Suprapubic skin (tissue), 4 donors: ENCODE measurements at regions not wholly inside any gene's neighbourhood (a gene's known extent, or its start where the extent isn't known, plus 50 kb on each side); places are given as distances from the start of the nearest gene placed in this dataset.

Source experiments
- DNase-seq, 2 donors: peaks; one replicate each; pipeline ENCODE4 v3.0.0-alpha.2; 2019; ENCODE audit warnings: low spot score in 2 of 2
- H3K27ac ChIP-seq: fragments of 200-600 bp; sonication (generic); one replicate; pipeline ENCODE4 v1.5.1; 2019
- H3K27me3 ChIP-seq: fragments of 200-600 bp; sonication (generic); one replicate; pipeline ENCODE4 v1.5.1; 2019
- H3K36me3 ChIP-seq: fragments of 200-600 bp; sonication (generic); one replicate; pipeline ENCODE4 v1.5.1; 2019
- H3K4me1 ChIP-seq: fragments of 200-600 bp; sonication (generic); one replicate; pipeline ENCODE4 v1.5.1; 2019
- H3K4me3 ChIP-seq: fragments of 200-600 bp; sonication (generic); one replicate; pipeline ENCODE4 v1.5.1; 2019; ENCODE audit warnings: mild to moderate bottlenecking
- H3K9me3 ChIP-seq: fragments of 200-600 bp; sonication (generic); one replicate; pipeline ENCODE4 v1.5.1; 2019
- CTCF ChIP-seq, 2 donors: fragments of 200-600 bp in 1 of 2; fragments of 450-650 bp in 1 of 2; sonication (generic) in 1 of 2; IDR thresholded peaks; one replicate each; pipeline ENCODE4 v1.5.1; 2016 to 2019; ENCODE audit warnings: antibody characterized with exemption in 2 of 2, mild to moderate bottlenecking in 1 of 2, moderate library complexity in 1 of 2
- EP300 ChIP-seq: sonication (generic); formaldehyde crosslinking; IDR thresholded peaks from one replicate; pipeline ENCODE4 v1.6.1; 2017; ENCODE audit warnings: antibody characterized with exemption
- POLR2A ChIP-seq, 2 donors: fragments of 450-650 bp; IDR thresholded peaks; one replicate each; pipeline ENCODE4 v1.6.1; 2017; ENCODE audit warnings: antibody characterized with exemption in 2 of 2, mild to moderate bottlenecking in 2 of 2, moderate library complexity in 2 of 2
- POLR2AphosphoS5 ChIP-seq, 3 donors: sonication (generic); formaldehyde crosslinking; IDR thresholded peaks; one replicate each; pipeline ENCODE4 v1.6.1; 2017; ENCODE audit warnings: antibody characterized with exemption in 3 of 3
- WGBS: methylation state at CpG from one replicate; pipeline ENCODE4 v1.1.5; 2018; 5-methylcytosine and 5-hydroxymethylcytosine counted together

GRCh38 chr13:50671497-50671850 is 172.0 kb downstream of the DLEU7 start:
- no peaks in the 10 kb centered on the region for H3K9me3 ChIP-seq
- H3K4me3 ChIP-seq, result no peak overlapping the region
- no peaks in the 10 kb centered on the region for H3K36me3 ChIP-seq
- TF ChIP-seq POLR2AphosphoS5 (IDR thresholded peaks at IDR 0.05) (no peak), CTCF (IDR thresholded peaks at IDR 0.05) (no peak), POLR2A (IDR thresholded peaks at IDR 0.05) (no peak), EP300 (no peak)
- DNase-seq, result no peak
- WGBS, result 76% methylated on average over 3 of the region's 3 CpGs
- no peaks in the 10 kb centered on the region for H3K27me3 ChIP-seq
- peaks cover 18% of the 10 kb centered on the region for H3K4me1 ChIP-seq
- H3K27ac ChIP-seq, result peak overlapping the region; percentile 57

GRCh38 chr13:50672025-50672424 is 171.5 kb downstream of the DLEU7 start:
- no peak for DNase-seq

GRCh38 chr13:50675651-50676050 is 167.8 kb downstream of the DLEU7 start:
- peaks cover 38% of the 10 kb centered on the region for H3K4me1 ChIP-seq
- DNase-seq, result no peak

More at GRCh38 chr13:50672025-50672424, 171.5 kb downstream of the DLEU7 start:
- Histone ChIP-seq H3K4me1 (peaks cover 22% of the 10 kb centered on the region), H3K36me3 (no peaks in the 10 kb centered on the region), H3K27ac (peak overlapping the region; percentile 57), H3K4me3 (no peak overlapping the region), H3K9me3 (no peaks in the 10 kb centered on the region), H3K27me3 (no peaks in the 10 kb centered on the region)
- TF ChIP-seq EP300, result no peak
- no peak for TF ChIP-seq POLR2AphosphoS5 (IDR thresholded peaks at IDR 0.05)
- no peak for TF ChIP-seq POLR2A (IDR thresholded peaks at IDR 0.05)
- no peak for TF ChIP-seq CTCF (IDR thresholded peaks at IDR 0.05)

GRCh38 chr13:50676602-50677001 is 166.9 kb downstream of the DLEU7 start:
- H3K36me3 ChIP-seq, result no peaks in the 10 kb centered on the region
- H3K4me1 ChIP-seq, result peaks cover 38% of the 10 kb centered on the region
- no peaks in the 10 kb centered on the region for H3K9me3 ChIP-seq
- H3K4me3 ChIP-seq, result no peak overlapping the region
- no peaks in the 10 kb centered on the region for H3K27me3 ChIP-seq
- WGBS, result 33% methylated on average over 1 of the region's 1 CpG
- H3K27ac ChIP-seq, result peak overlapping the region; percentile 8
- DNase-seq, result no peak
- no peak for TF ChIP-seq POLR2A (IDR thresholded peaks at IDR 0.05)
- no peak for TF ChIP-seq CTCF (IDR thresholded peaks at IDR 0.05)
- TF ChIP-seq POLR2AphosphoS5 (IDR thresholded peaks at IDR 0.05), result no peak
- no peak for TF ChIP-seq EP300

More at GRCh38 chr13:50675651-50676050, 167.8 kb downstream of the DLEU7 start:
- no peaks in the 10 kb centered on the region for H3K9me3 ChIP-seq
- no peak for TF ChIP-seq EP300
- no peak for TF ChIP-seq CTCF (IDR thresholded peaks at IDR 0.05)
- no peak for TF ChIP-seq POLR2AphosphoS5 (IDR thresholded peaks at IDR 0.05)
- H3K27me3 ChIP-seq, result no peaks in the 10 kb centered on the region
- H3K36me3 ChIP-seq, result no peaks in the 10 kb centered on the region
- no peak overlapping the region for H3K4me3 ChIP-seq
- 71% methylated on average over 4 of the region's 4 CpGs for WGBS
- H3K27ac ChIP-seq, result no peak overlapping the region

- H3K9me3 ChIP-seq, result no peaks in the 10 kb centered on the region
- TF ChIP-seq POLR2AphosphoS5 (IDR thresholded peaks at IDR 0.05) (no peak), POLR2A (IDR thresholded peaks at IDR 0.05) (no peak), EP300 (no peak), CTCF (IDR thresholded peaks at IDR 0.05) (no peak)
- no peaks in the 10 kb centered on the region for H3K27me3 ChIP-seq
- DNase-seq, result no peak
- WGBS, result 82% methylated on average over 5 of the region's 5 CpGs
- no peak overlapping the region for H3K4me3 ChIP-seq
- no peaks in the 10 kb centered on the region for H3K36me3 ChIP-seq
- H3K27ac ChIP-seq, result peak overlapping the region; percentile 8
- peaks cover 32% of the 10 kb centered on the region for H3K4me1 ChIP-seq
Measured at GRCh38 chr13:50677258-50677657, 166.2 kb downstream of the DLEU7 start.
